ENCODE measurements at regions not wholly inside any gene's neighbourhood (a gene's known extent, or its start where the extent isn't known, plus 50 kb on each side); places are given as distances from the start of the nearest gene placed in this dataset.

GRCh38 chr4:24080871-24081270 is 191.0 kb upstream of the PPARGC1A start:
- TF ChIP-seq POU6F1 (CRISPR knock-in tag; IDR thresholded peaks at IDR 0.05; ENCODE audit: borderline replicate concordance, low read depth), result no peak
- no peak for TF ChIP-seq OSR1 (CRISPR knock-in tag; IDR thresholded peaks at IDR 0.05)
- TF ChIP-seq ZFP30 (CRISPR knock-in tag; IDR thresholded peaks at IDR 0.05), result no peak
- TF ChIP-seq CREB5 (CRISPR knock-in tag; IDR thresholded peaks at IDR 0.05; ENCODE audit: low read depth), result no peak
- TF ChIP-seq PATZ1 (CRISPR knock-in tag; IDR thresholded peaks at IDR 0.05; ENCODE audit: borderline replicate concordance), result no peak
- no peak for TF ChIP-seq ZFP3 (CRISPR knock-in tag; IDR thresholded peaks at IDR 0.05)
- no peak for TF ChIP-seq ESRRG (CRISPR knock-in tag; IDR thresholded peaks at IDR 0.05)
- TF ChIP-seq GLIS3 (CRISPR knock-in tag; IDR thresholded peaks at IDR 0.05), result no peak
- TF ChIP-seq ZNF565 (CRISPR knock-in tag; conservative IDR thresholded peaks at IDR 0.05; ENCODE audit: low read depth), result no peak
- no peak for TF ChIP-seq ZNF8 (CRISPR knock-in tag; IDR thresholded peaks at IDR 0.05)
- TF ChIP-seq TCF4 (CRISPR knock-in tag; IDR thresholded peaks at IDR 0.05; ENCODE audit: borderline replicate concordance), result no peak
- TF ChIP-seq CSDC2 (CRISPR knock-in tag; IDR thresholded peaks at IDR 0.05), result no peak
- no peak for TF ChIP-seq BACH2 (CRISPR knock-in tag; IDR thresholded peaks at IDR 0.05; ENCODE audit: borderline replicate concordance)
- TF ChIP-seq RARB (CRISPR knock-in tag; IDR thresholded peaks at IDR 0.05), result no peak
- no peak for TF ChIP-seq ZC3H10 (CRISPR knock-in tag; IDR thresholded peaks at IDR 0.05)
- TF ChIP-seq SNAI2 (CRISPR knock-in tag; IDR thresholded peaks at IDR 0.05), result no peak
- TF ChIP-seq TOX (CRISPR knock-in tag; IDR thresholded peaks at IDR 0.05; ENCODE audit: borderline replicate concordance), result no peak
- no peak for ATAC-seq

GRCh38 chr4:24078347-24078962 is 188.6 kb upstream of the PPARGC1A start:
- TF ChIP-seq TSHZ2 (CRISPR knock-in tag; IDR thresholded peaks at IDR 0.05) (no peak), BACH2 (CRISPR knock-in tag; IDR thresholded peaks at IDR 0.05; ENCODE audit: borderline replicate concordance) (no peak)
- ATAC-seq, result no peak

- no peak for ATAC-seq
- no peak for TF ChIP-seq BACH2 (CRISPR knock-in tag; IDR thresholded peaks at IDR 0.05; ENCODE audit: borderline replicate concordance)
- no peak for TF ChIP-seq SNAI2 (CRISPR knock-in tag; IDR thresholded peaks at IDR 0.05)
- TF ChIP-seq ZC3H10 (CRISPR knock-in tag; IDR thresholded peaks at IDR 0.05), result no peak
- TF ChIP-seq TSHZ2 (CRISPR knock-in tag; IDR thresholded peaks at IDR 0.05), result no peak
- no peak for TF ChIP-seq PPARA (CRISPR knock-in tag; IDR thresholded peaks at IDR 0.05; ENCODE audit: borderline replicate concordance)
- no peak for TF ChIP-seq POU6F1 (CRISPR knock-in tag; IDR thresholded peaks at IDR 0.05; ENCODE audit: borderline replicate concordance, low read depth)
- TF ChIP-seq ISL1 (CRISPR knock-in tag; IDR thresholded peaks at IDR 0.05), result no peak
- no peak for TF ChIP-seq CSRNP3 (CRISPR knock-in tag; IDR thresholded peaks at IDR 0.05)
- TF ChIP-seq ZNF565 (CRISPR knock-in tag; conservative IDR thresholded peaks at IDR 0.05; ENCODE audit: low read depth), result no peak
- no peak for TF ChIP-seq CSDC2 (CRISPR knock-in tag; IDR thresholded peaks at IDR 0.05)
- no peak for TF ChIP-seq PATZ1 (CRISPR knock-in tag; IDR thresholded peaks at IDR 0.05; ENCODE audit: borderline replicate concordance)
- TF ChIP-seq RARB (CRISPR knock-in tag; IDR thresholded peaks at IDR 0.05), result no peak
Observed at GRCh38 chr4:24076811-24077210, 187.0 kb upstream of the PPARGC1A start.
